Stimulated activated CD8-positive, alpha-beta memory T cell treated with anti-CD3 and anti-CD28 coated beads, Interleukin-15, amount 100 ng/mL, for 1 hour (primary cell): ENCODE measurements at regions not wholly inside any gene's neighbourhood (a gene's known extent, or its start where the extent isn't known, plus 50 kb on each side); places are given as distances from the start of the nearest gene placed in this dataset.

Experiments
- DNase-seq: peaks from one replicate; pipeline ENCODE4 v3.0.0-alpha.2; 2020; ENCODE audit warnings: low read depth

DNA sequence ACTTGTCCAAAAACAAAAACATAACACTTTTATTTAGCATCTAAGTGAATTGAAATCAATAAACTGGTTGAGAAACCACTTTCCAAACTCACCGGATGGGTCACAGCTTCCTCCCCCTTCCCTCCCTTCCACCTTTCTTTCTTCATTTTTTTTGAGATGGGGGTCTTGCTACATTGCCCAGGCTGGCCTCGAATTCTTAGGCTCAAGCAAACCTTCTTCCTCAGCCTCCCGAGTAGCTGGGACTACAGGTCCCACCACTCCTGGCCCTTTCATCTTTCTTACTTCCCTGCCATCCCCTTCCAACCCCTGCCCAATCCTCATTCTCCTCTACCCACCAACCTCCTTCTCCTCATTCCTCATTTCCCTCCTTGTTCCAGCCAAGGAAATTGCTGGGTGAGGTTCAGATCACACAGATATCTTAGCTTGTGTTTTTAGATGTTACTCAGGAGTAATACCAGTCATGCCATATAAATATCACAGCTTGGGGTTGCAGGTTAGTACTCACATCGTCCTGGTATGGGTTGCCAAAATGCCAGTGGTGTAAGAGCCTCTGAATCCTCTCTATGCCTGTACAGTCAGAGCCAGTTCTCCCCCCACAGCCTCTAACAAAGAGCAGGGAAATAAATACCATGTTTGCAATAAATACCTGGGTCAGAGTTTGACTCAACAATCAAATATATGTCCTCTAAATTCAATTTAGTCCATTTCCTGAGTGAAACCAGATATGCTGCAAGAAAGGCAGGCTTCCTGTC, 132.7 kb upstream of the NDUFV2 start:
- no peak for DNase-seq

DNA sequence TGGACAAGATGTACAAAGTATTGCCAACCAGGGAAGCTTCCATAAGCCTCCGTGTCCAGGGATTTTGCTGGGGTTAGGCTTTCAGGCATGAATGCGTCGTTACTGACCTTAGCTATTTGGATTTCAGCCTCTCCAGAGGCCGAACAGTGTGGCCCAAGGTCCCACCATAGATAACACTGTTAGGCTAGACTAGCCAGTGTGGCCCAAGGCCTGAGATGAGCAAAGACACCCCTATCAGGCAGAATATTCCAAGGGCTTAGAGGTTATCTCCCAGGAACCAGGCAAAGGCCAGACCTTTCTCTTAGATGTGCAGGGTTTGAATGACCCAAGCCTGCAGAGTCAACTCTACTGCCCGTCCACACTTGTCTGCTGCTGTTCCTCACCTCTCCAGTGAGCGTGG, 131.7 kb upstream of the NDUFV2 start:
- DNase-seq, result no peak

DNA sequence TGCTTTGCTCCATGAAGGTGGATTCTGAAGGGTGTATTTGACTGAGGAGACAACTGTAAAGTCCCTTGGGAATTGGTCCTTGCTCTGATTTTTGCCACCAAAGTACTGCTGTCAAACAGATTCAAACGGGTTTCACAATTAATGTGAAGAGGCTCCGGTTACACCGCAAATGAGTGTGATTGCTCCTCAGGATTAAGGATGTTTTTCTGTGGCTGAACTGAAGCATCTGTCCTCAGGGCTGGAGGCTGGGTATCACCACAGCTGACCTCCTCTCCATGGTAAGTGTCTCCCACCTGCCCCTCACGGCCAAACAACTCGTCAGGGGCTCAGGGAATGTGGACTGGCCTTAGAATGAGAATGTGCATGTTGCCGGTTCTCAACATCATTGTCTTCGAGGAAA, 130.4 kb upstream of the NDUFV2 start:
- DNase-seq, result no peak

DNA sequence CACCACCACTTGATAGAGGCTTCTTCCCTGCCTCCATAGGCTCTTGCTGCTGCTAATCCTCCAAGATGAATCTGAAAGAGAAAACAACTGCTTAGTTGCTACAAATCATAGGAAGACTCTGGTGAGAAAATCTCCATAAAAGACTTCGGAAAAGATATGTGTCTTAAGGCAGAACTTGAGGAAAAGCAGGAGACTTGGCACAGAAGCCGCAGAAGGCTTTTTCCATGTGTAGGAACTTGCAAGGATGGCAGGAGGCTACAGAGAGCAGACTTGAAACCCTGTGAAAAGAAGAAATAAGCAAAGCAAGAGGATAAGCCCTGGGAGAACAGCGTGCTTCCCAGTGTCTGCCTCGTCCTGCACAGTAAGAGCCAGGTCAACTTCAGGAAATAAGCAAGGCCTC, 128.2 kb upstream of the NDUFV2 start:
- DNase-seq, result no peak

DNA sequence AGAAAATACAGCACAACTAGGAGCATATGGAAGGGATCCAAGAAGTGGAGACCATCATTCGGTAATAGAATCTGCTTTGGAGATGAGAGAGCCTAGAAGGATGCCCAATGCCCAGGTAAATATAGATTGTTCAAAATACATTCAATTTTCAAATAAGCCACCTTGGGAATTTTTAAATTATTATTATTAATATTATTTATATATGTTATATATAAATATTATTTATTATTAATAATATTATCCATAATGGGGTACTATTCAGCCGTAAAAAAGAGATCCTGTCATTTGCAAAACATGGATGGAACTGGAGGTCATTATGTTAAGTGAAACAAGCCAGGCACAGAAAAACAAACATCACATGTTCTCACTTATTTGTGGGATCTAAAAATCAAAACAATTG, 127.8 kb upstream of the NDUFV2 start:
- DNase-seq, result no peak

DNA sequence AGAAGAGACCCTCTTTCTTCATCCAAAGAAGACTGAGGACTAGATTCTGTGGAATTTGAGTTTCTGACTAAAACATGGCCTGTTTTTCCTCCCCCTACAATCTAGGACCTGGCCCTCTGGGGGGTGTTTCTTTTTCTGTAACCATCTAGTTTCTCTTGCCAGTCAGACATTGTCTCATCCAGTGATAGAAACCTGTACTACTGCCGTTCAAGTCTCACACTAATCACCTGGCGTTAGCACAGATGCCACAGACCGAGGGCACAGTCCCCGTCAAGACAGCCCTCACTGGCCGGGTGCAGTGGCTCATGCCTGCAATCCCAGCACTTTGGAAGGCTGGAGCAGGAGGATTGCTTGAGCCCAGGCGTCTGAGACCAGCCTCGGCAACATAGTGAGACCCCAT, 126.9 kb upstream of the NDUFV2 start:
- DNase-seq, result no peak

DNA sequence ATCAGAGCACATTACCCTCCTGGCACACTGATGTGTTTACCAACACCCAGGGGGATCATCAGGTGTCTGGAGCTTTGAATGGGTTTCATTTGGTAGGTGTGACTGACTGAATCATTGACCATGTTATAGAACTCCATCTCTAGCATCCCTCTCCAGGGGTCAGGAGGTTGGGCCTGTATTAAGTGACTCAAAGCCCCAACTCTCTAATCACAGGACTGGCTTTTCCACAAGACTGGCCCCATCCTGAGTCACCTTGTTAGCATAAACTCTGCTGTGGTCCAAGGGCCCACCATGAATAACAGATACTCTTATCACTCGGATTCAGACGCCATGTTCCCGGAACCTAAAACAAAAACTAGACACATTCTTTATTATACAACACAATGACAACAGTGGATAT, 125.9 kb upstream of the NDUFV2 start:
- DNase-seq, result no peak

DNA sequence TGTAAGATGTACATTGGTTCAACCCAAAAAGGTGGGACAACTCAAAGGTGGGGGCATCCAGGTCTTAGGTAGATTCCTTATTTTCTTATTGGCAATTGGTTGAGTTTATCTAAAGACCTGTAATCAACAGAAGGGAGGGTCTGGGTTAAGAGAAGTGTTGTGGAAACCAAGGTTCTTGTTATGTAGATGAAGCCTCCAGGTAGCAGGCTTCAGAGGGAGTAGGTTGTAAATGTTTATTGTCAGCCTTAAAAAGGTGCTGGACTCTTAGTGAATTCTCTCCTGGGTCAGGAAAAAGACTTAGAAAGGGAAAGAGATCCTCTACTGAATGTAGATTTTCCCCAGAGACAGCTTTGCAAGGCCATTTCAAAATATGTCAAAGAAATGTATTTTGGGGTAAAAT, 125.3 kb upstream of the NDUFV2 start:
- DNase-seq, result no peak

DNA sequence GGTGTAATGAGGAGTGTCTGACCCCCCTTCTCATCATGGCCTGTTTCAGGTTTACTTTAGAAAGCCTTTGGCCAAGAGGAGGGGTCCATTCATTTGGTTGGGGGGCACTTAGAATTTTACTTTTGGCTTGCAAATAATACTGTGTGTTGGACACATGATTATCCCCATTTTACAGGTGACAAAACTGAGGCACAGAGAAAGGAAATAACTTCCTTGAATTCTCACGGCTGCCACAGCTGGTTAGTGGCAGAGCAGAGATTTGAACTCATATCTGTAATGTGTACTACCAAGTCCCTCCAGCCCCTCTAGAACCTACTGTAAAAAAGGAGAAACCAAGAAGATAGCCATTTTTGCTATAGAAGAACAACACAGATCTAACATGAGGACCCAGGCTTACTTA, 124.8 kb upstream of the NDUFV2 start:
- DNase-seq, result no peak

DNA sequence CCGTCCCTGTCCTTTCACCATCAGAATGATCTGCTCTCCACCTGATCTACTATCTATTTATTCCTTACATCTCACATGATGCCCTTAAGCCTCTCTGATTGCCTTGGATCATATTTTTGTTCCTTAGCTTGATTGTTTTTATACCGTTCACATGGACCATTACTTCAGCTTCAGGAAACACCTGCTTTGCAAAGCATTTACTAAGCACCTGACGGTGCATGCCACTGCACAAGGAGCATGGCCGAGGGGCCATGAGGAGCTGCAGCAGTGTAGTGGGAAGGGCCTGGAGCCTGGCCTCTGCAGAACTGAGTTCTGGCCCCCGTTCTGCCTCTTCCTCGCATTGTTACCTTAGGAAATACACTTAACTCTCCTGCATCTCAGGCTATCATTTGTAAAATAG, 124.1 kb upstream of the NDUFV2 start:
- DNase-seq, result no peak

DNA sequence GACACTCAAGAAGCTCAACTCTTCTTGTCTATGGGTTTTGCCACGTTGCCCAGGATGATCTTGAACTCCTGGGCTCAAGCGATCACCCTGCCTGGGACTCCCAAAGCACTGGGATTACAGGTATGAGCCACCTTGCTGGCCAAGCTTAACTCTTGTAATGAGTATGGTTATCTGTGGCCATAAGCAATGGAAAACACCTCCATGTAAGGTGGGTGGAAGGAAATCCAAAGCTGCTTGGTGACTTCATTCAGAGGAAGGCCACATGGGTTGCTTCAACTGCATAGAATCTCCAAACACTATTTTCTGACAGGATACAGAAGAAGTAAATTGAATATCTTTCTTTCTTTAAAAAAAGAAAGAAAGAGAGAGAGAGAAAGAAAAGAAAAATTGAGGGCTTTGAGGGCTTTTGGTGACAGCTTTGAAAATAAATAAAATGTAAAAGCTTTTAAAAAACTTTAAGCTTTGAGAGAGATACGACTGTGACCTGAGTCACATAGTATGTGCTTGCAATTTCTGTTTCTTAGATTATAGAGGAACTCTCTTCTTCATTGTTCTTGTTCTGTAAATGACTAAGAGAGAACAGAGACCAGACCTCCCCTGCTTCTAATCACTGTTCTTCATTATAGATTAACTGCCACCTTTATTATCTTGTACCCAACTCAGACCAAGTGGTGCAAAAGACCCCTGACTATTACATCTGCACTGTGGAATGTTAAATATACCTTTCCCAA, 123.1 kb upstream of the NDUFV2 start:
- no peak for DNase-seq

DNA sequence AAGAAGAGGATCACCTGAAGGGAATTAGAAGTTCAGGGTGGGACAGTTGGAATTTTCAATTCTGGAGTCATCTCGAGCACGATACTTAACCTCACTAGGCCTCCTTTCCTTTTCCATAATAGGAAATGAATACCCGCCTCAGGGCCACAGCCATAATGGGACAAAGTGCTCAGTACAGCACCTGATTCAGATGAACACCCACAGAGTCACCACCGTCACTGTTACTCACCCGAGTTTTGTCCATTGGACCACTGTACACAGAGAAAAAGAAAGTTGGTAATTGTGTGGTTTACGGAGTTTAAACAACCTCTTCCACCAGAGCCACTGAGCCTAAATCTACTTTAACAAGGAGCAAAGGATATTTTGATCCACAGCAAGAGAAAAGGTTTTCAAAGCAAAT, 122.0 kb upstream of the NDUFV2 start:
- DNase-seq, result no peak

DNA sequence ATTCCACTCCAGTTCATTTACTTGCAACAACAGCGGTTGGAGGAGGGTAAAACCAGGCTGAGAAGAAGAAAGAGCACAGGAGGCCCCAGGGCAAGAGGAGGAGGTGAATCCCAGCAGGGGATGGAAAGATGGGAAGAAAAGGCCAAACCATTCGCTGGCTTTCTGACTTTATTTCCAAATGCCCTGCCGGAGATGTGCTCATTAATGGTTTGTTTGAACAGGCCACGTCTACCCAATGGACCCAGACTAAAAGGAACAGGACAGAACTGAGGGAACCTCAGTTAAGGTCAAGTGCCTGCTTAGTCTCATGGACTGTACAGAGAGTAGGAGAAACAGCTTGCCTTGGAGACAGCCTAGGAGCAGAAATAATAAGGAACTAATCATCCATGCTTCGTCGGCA, 121.6 kb upstream of the NDUFV2 start:
- DNase-seq, result no peak

DNA sequence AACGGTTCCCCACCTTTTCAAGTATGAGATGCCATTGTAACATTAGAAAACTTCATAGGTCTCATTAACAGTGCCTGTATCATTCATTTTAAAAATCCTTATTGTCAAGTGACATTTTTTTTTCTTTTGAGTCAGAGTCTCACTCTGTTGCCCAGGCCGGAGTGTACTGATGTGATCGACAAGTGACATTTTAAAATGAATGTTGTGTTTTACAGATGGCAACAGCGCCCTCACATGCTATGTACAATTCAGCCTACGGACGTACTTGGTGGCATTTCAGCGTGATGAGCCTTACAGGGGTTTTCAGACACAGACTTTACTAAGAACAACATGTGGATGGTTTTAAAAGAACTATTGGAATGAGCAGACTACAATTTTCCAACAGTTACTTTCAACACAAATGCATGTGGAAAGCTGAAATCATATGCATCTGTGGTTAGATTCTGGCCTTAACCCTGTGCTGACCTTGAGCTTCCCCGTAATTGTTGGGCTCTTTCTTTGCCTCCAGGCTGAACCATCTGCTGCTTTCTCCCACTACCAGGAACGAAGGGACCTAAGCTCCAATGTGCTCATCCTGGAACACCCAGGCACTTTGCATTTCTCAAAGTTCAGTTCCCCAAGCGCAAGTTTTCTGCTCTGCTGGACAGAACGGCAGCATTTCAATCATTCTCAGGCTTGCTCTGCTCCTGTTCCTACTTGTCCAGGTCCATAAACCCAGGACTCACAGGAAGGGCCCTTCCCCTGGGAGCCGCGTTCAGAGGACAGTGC, 119.9 kb upstream of the NDUFV2 start:
- DNase-seq, result no peak

DNA sequence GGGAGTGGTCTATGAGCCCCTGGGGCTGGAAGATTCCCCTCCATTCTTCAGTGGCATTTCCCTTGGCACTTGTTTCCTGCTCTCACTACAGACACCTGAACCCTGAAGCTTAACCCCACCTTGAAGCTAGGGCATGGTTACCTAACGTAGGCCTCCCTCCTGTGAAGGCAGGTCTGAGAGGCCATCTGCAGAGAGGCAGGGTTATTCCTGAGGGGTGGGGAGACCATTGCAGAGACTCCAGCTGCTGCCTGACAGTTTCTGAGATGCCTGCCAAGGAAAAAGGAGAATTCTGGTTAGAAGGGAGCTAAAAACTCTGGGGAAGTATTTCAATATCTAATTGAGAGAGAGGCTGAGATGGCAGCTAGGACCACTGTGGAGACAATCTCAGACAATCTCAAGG, 119.3 kb upstream of the NDUFV2 start:
- DNase-seq, result no peak

DNA sequence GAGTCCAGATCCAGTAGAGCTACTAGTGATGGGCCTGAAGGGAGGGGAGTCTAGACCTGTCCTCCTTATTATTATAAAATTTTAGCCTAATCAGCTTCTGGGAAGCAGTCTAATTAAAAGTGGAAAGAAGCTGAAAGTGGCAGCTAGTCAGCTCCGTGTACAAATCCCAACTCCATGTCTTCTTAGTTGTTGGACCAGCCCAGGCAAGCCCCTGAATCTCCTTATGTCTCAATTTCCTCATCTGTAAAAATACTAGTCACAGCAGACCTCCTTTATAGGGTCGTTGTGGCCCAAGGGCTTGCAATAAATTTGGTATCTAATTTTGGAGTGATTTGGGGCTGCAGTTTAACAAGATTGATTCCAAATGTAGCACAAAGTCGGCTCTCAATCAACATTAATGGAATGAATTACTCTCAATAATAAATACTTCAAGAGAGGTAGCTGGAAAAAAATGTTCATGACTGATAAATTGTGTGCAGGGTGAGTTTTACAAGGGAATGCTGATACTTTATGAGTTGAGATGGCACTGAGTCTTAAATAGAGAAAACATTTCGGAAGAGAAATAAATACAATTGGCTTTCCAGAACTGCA, 118.3 kb upstream of the NDUFV2 start:
- no peak for DNase-seq

DNA sequence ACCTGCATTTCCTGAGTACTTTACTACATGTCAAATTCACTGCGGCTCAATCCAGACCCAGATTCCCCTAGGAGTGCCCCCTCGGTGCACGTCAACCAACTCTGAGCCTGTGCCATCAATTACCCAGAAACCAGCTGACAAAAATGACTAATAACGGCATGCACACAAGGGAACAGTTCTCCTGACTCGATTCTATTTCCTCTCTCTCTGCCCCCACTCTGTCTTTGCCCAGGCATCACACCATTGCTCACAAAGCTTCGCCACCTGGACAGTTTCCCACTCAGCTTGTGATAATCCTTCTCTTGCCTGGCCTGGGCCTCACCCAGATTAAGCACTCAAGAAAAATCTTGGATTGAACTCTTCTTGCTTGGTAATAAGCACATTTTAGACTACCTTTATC, 115.3 kb upstream of the NDUFV2 start:
- no peak for DNase-seq

DNA sequence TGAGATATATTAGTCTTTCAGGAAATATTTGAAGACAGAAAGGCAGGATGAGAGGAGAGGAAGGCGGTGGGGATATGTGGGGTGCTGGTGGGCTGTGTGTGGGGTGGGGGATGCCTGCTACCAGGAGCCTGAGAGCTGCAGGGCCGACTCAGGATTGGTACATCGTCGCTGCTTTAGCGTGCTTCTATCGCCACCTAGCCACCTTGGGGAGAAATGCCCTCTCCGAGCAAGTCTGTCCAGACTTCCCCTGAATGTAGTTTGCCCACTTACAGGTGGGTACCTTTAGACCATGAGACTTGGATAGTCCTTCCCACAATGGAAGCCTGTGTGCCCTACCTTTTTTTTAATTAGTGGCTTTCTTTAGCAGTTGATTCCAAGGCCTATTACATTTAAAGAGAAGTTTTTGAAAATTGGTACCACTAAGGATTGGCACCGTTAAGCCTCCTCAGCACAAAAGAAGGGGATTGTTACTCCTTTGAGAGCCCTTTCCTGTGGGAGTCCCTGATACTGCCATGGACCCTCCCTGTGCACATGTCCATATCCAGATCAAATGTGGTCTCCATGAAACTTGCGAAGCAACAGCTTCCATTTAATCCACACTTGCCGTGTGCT, 114.1 kb upstream of the NDUFV2 start:
- DNase-seq, result peak; percentile 22

DNA sequence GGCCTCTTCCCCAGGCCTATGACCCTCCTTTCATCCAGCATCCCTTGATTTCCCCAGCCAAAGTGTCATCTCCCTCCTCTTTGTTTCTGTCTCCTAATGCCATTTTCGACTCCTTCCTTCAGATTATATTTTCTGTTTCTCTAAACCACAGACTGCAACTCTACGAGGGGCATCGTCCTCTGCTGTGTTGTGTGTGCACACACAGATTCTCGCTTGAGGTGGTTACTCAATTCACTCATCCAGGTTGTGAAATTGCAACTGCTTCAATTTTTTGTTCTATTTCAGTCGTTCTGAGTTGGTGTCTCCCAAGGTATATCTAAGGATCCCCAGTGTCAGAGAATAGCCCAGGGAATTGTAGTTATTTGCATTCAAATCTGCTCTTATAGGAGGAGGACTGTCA, 113.5 kb upstream of the NDUFV2 start:
- no peak for DNase-seq

DNA sequence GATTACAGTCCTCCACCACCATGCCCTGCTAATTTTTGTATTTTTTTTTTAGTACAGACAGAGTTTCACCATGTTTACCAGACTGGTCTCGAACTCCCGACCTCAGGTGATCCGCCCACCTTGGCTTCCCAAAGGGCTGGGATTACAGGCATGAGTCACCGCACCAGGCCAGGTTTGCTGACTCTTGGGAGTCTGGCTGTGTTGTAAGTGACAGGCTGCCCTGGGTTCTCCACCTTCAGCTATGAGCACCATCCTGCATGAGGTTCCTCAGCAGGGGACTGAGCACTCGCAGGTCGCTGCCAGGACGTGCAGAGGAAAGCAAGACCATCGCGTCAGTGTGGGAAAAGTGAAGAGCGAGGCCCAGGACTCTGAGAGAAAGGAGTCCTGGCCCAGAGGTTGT, 112.6 kb upstream of the NDUFV2 start:
- DNase-seq, result no peak

DNA sequence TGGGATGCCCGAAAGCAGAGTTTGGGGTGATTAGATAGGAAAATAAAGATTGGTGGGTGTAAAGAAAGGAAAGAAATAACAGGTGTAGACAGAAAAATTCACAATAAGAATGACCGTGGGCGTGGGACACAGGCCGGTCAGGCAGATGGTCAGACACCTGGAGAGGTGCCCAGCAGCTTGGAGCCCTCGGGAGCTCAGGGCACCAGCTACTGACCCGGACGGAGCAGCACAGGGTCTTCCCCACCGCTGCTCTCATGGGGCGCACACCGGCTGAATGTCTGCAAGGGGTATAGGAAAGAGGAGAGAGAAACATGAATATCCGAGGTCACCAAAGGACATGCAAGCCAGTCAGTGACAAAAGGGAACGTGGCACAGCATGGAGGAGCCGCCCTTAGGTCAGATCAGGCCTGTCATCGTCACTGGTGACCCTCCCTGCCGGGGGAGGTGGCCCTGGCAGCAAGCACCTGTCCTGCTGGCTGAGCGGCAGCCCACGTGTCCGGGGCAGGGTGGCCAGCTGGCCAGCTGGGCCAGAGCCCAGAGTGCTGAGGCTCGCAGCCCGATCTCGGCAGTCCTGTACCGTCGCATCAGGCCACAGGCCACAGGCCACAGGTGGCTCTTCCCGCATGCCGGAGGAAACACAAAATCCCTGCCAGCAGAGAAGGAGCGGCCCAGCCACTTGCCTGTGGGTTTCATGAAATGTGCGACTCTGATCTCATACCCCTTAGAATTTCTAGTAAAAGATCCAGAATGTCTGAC, 112.0 kb upstream of the NDUFV2 start:
- DNase-seq, result no peak

DNA sequence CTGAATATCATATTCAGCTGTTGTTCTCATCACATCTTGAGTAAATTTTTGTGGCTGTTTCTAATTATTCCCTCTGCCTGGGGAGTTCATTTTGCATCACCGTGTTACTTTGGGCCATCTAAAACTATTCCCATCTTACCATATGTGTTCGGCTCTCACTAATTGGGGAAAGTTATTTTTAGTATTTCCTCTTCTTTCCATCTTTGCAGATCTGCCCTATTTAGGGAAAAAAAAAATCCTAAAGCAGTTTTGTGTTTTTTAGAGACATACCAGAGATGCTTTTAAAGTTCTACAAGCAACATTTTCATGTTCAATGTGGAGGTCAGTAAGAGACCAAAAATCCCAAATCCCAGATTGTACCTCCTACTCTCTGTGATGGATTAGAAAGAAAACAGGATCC, 111.3 kb upstream of the NDUFV2 start:
- DNase-seq, result no peak
